DMS153 treated with DMSO at 0.1 percent for 48 hours (cell line): ENCODE measurements at regions not wholly inside any gene's neighbourhood (a gene's known extent, or its start where the extent isn't known, plus 50 kb on each side); places are given as distances from the start of the nearest gene placed in this dataset.

Experiments used
- DNase-seq: peaks from one replicate; lab custom pipeline; 2025; ENCODE audit not compliant: unreplicated experiment; lab: John Stamatoyannopoulos, UW

GRCh38 chr14:81946834-81947798 is 413.5 kb upstream of the SEL1L start:
- DNase-seq, result no peak

GRCh38 chr14:81952917-81953316 is 419.3 kb upstream of the SEL1L start:
- no peak for DNase-seq

GRCh38 chr14:81953419-81953818 is 419.8 kb upstream of the SEL1L start:
- no peak for DNase-seq

DNA sequence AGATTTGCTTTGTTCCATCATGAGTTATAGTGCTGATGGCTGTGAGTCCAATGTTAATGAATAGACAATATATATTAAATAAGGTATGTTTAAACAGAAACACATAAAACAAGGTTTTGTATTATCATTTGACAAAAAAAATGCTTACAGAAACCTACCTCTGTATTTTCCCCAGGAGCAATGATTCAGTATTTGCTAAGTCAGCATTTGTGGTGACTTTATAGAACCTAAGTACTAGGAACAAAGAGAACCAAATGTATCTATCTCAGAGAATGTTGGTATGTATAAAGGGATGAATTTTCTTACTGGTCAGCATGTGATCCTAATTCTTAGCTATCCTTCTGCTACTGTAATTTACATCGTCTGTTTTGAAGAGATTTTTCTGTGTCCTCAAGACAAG is 421.5 kb upstream of the SEL1L start:
- DNase-seq, result no peak

DNA sequence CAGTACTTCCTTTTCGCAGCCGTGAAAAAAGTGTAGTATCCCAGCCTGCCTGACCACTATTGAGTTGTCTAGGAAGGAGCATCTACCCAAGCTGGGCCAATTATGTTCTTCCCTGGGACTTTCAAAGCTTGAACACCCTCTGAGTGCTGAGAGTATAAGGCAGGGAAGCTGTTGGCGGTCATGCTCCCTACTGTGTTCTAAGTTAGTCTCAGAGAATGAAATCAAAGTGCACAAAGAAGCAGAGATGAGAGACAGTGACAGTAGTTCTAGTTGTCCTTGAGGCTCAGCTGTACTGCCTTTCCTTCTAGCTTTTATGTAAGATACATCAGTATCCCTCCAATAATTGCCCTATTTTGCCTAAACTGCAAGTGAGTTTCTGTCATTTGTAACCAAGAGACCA is 427.1 kb upstream of the SEL1L start:
- DNase-seq, result no peak

GRCh38 chr14:81963846-81964245 is 430.2 kb upstream of the SEL1L start:
- DNase-seq, result no peak

GRCh38 chr14:81970307-81970706 is 436.7 kb upstream of the SEL1L start:
- no peak for DNase-seq

DNA sequence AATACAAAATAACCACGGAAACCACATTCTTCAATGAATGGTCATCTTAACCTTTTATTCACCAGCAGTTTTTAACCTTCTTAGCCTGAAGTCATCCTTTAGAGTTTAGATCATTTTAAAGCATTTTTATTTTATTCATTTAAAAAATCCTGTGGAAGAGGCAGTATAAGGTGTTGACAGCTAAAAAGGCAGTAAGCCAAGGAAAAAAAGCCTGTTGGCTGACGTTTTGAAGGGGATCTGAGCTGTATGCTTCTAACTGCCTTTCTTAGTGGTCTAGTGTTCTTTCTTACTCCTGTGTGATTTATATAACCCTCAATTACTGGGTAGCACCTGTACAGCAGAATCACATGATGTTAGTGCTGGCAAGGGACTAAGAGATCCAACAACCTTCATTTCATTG is 438.3 kb upstream of the SEL1L start:
- DNase-seq, result no peak

DNA sequence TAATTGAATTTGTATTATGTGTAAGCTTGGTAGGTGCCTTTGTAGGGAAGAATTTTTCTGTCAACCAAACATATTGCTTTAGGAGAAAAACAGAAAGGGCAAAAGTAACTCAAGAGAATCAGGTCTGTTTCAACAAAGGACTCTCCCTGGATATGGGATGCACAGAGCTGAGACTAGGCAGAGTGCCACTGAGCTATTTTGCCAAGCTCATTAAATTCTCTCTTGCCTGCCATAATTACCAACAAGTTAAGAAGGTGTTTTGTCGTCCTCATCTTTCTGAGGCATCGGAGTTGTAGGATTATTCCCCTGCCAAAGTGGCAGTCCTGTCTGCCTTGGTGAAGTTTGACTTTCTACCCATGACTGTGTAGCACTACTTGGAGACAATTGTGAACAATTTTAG is 438.9 kb upstream of the SEL1L start:
- no peak for DNase-seq

- no peak for DNase-seq
These were observed 440.9 kb upstream of the SEL1L start for GRCh38 chr14:81974543-81974942.

- DNase-seq, result no peak
These were observed 447.1 kb upstream of the SEL1L start for GRCh38 chr14:81980601-81981306.

GRCh38 chr14:81981307-81981675 is 447.6 kb upstream of the SEL1L start:
- DNase-seq, result no peak

DNA sequence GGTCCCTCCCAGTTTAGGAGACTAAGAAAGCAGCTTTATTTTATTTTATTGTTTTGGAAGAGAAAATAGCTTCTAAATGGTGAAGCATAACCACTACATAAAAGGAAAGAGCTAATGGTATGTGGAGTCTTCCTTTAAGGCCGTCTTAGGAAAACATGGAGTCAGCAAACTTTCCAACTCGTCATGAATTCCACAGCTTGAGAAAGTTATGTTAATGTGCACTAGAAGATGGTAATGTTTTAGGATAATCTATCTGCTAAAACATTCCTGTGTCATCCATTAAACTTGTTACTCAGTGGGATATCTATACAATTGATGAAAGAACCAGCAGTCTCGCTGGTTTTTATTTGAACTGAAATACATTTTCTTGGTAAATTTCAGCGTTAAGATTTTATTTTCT is 448.4 kb upstream of the SEL1L start:
- no peak for DNase-seq

DNA sequence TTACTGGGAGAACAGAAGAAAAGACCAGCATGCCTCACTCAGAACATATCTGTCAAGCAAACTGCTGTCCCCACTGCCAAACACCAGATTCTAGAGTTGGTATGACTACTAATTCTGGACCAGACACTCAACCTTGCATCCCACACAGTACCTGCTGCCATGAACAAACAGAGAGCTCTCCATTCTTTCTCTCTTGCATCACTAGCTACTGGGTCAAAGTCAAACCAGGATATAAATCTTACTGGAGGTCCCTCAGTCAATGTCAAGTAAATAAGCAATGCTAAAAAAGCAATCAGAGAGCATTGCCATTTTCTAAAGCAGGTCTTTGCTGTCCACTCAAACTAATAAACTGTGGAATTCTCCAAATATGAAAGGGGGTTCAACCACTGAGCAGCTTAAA is 452.4 kb upstream of the SEL1L start:
- no peak for DNase-seq

DNA sequence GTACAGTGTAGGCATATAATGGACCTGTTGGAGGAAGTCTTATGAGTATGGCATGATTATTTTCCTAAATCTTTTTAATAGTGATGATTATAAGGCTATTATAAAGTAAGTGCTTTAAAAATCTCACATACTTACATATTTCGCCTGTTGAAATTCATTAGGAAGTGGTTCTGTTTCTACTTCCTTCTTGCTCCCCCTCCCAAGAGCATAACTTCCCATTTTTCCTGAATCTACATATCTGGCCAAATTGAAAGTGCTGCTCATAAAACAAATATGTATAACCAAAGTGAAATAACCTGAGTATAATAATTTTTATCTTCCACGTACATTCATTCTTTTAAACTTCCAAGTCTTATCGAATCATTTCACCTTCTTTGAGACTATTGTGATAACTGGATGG is 455.6 kb upstream of the SEL1L start:
- no peak for DNase-seq

- DNase-seq, result peak; percentile 52
These were observed 456.7 kb upstream of the SEL1L start for GRCh38 chr14:81990312-81990761.

GRCh38 chr14:81991998-81992397 is 458.3 kb upstream of the SEL1L start:
- DNase-seq, result no peak

DNA sequence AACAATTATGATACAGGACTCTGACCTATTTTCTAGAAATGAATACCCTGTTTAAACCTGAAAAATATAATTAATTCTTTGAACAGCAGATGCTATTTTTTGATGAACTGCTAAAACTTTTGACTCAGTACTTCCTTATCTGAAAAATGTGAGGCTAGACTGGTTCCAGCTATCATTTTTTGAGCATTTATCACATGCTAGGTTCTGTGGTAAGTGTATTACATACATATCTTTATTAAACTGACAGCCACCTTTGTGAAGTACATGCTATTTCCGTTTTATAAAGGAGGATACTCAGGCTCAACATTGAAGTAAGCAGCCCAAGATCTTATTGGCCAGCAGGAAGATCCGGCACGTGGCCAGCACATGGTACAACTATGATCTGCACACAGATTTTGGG is 459.8 kb upstream of the SEL1L start:
- no peak for DNase-seq

GRCh38 chr14:82003426-82003825 is 469.8 kb upstream of the SEL1L start:
- no peak for DNase-seq

DNA sequence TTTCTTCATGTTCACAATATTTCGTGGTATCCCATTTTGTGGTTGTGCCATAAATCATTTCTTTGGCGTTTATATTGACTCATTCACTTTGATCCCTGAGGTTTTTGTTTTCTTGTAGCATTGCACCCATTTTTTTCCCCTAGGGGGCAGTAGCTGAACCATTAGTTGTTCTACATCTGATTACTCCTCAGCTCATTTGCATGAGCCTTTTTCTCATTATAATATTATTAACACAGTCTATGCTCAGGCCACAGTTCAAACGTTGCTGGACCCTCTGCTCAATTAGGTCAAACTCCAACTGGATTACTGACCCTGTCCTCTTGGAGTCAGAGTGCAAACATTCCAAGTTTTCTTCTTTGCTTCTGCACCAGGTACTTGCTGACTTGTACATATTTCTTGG is 475.4 kb upstream of the SEL1L start:
- no peak for DNase-seq

DNA sequence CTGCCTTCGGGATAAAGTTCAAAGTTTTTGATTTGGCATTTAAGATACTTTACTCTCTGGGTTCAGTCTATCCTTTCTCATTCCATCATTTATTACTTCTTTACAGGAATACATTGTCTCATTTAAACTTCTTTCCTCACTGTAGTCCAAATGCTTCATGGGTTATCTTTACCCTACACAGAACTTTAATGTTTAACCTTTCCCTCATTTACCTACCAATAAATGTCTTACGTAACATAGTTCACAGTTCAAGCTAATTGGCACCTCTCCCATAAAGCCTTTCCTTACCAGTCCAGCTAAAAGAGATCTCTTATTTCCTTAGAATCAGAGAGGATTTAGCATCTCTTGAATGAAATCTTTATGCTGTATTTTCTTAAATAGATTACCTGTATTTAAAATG is 476.3 kb upstream of the SEL1L start:
- DNase-seq, result no peak

DNA sequence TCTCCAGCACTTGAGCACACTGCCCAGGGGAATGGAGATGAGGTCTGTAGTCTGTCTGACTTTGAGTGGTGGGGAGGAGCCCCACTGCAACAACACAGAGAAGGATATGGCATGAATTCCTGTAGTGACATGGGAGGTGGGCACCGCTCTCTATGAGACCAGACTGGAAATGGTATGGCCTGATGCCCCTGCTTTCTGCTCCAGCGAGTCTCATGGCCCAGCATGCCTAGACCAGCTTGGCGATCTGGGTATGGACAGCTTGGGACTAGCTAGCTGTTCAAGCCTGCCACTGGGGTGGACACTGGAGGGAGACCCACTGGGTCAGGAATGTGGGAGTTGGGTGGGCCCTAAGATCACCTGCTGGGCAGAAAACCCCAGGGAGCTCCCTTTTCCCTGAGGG is 477.8 kb upstream of the SEL1L start:
- no peak for DNase-seq
